Right kidney (tissue), 1 donor: ENCODE measurements at regions not wholly inside any gene's neighbourhood (a gene's known extent, or its start where the extent isn't known, plus 50 kb on each side); places are given as distances from the start of the nearest gene placed in this dataset.

ENCODE experiments used
- DNase-seq: peaks from one replicate; pipeline ENCODE4 v3.0.0-alpha.2; 2016

- no peak for DNase-seq
Observed at GRCh38 chr2:120401275-120402066, 55.5 kb downstream of the INHBB start.

- DNase-seq = no peak
Observed at GRCh38 chr2:120402067-120402433, 56.1 kb downstream of the INHBB start.

GRCh38 chr2:120402508-120402907 is 56.6 kb downstream of the INHBB start:
- no peak for DNase-seq

GRCh38 chr2:120403261-120403660 is 57.3 kb downstream of the INHBB start:
- DNase-seq = no peak

- DNase-seq = no peak
Observed at GRCh38 chr2:120403676-120404075, 57.7 kb downstream of the INHBB start.

- DNase-seq = no peak
Observed at GRCh38 chr2:120404274-120404673, 58.3 kb downstream of the INHBB start.

GRCh38 chr2:120404941-120405758 is 59.2 kb downstream of the INHBB start:
- no peak for DNase-seq

- no peak for DNase-seq
Observed at GRCh38 chr2:120405759-120406099, 59.8 kb downstream of the INHBB start.

- no peak for DNase-seq
Observed at GRCh38 chr2:120406566-120406965, 60.6 kb downstream of the INHBB start.

GRCh38 chr2:120410487-120410886 is 64.6 kb downstream of the INHBB start:
- DNase-seq = no peak

GRCh38 chr2:120415060-120415459 is 69.1 kb downstream of the INHBB start:
- DNase-seq = no peak

GRCh38 chr2:120415728-120416509 is 70.0 kb downstream of the INHBB start:
- no peak for DNase-seq

GRCh38 chr2:120418174-120418787 is 72.3 kb downstream of the INHBB start:
- no peak for DNase-seq

GRCh38 chr2:120419073-120419472 is 73.1 kb downstream of the INHBB start:
- DNase-seq = no peak

- DNase-seq = no peak
Observed at GRCh38 chr2:120419955-120420354, 74.0 kb downstream of the INHBB start.

GRCh38 chr2:120421126-120421829 is 75.3 kb downstream of the INHBB start:
- no peak for DNase-seq

- DNase-seq = no peak
Observed at GRCh38 chr2:120421830-120422175, 75.9 kb downstream of the INHBB start.

GRCh38 chr2:120422465-120423160 is 76.7 kb downstream of the INHBB start:
- no peak for DNase-seq

- DNase-seq = no peak
Observed at GRCh38 chr2:120423167-120423943, 77.4 kb downstream of the INHBB start.

GRCh38 chr2:120424274-120424796 is 78.4 kb downstream of the INHBB start:
- no peak for DNase-seq
